Ovary (tissue), 7 donors: ENCODE measurements at regions not wholly inside any gene's neighbourhood (a gene's known extent, or its start where the extent isn't known, plus 50 kb on each side); places are given as distances from the start of the nearest gene placed in this dataset.

Experiments used
- DNase-seq, 5 donors: peaks; one replicate each; pipeline ENCODE4 v3.0.0-alpha.2; 2019 to 2020
- H3K27ac ChIP-seq, 2 donors: fragments of 200-600 bp; one replicate each; pipeline versions ENCODE4 v1.5.1 to v1.8.0; 2019 to 2022
- H3K27me3 ChIP-seq: fragments of 200-600 bp; one replicate; pipeline ENCODE4 v1.8.0; 2022
- H3K36me3 ChIP-seq: fragments of 200-600 bp; sonication (generic); one replicate; pipeline ENCODE4 v1.5.1; 2019
- H3K4me1 ChIP-seq: one replicate; pipeline ENCODE4 v1.8.1; 2013; ENCODE audit warnings: mild to moderate bottlenecking, moderate library complexity; ENCODE audit not compliant: insufficient read depth
- H3K4me3 ChIP-seq: fragments of 200-600 bp; sonication (generic); one replicate; pipeline ENCODE4 v1.5.1; 2017
- H3K9me3 ChIP-seq, 2 donors: fragments of 200-600 bp in 1 of 2; sonication (generic) in 1 of 2; one replicate each; pipeline versions ENCODE4 v1.5.1 to v1.8.1; 2013 to 2019; ENCODE audit warnings: mild to moderate bottlenecking in 1 of 2, moderate library complexity in 1 of 2
- EP300 ChIP-seq: sonication (generic); formaldehyde crosslinking; IDR thresholded peaks from one replicate; pipeline ENCODE4 v1.6.1; 2017; ENCODE audit warnings: antibody characterized with exemption
- POLR2A ChIP-seq: fragments of 450-650 bp; IDR thresholded peaks from one replicate; pipeline ENCODE4 v1.6.1; 2017; ENCODE audit warnings: antibody characterized with exemption, mild to moderate bottlenecking, moderate library complexity
- WGBS, 3 donors: extraction: QIAGEN DNeasy Blood & Tissue Kit in 1 of 3; methylation state at CpG; one replicate each; pipeline versions ENCODE4 v1.1.5 to v1.1.7; 2013 to 2017; 5-methylcytosine and 5-hydroxymethylcytosine counted together
- intact Hi-C, 4 donors: fragments of 100-400 bp; cut with DNase I; formaldehyde crosslinking; loops; one replicate each; pipeline versions ENCODE4 v1.11.0 to v1.15.1; 2022 to 2023
- TF ChIP-seq, protein P1 (sequence below), 3 donors: fragments of 450-650 bp in 2 of 3; fragments of 200-600 bp in 1 of 3; IDR thresholded peaks; one replicate each; pipeline versions ENCODE4 v1.5.1 to v1.8.0; 2016 to 2022; ENCODE audit warnings: antibody characterized with exemption in 3 of 3, mild to moderate bottlenecking in 1 of 3
- donor health status: DM: no; HTN: no; CAD: no; lungs with moderate emphysema.
- donor health status: DM: no; HTN: no; CAD: no.
- donor health status: Bipolar disorder and iron deficiency.
- donor health status: DM: no; HTN: no; CAD: no.
- donor health status: DM: yes; HTN: yes; CAD: no.

- WGBS, 3 donors: 91 to 95% (median 91%) methylated on average over 1 of the region's 1 CpG
These were observed 96.0 kb upstream of the TSC22D2 start for GRCh38 chr3:150312018-150312657.

GRCh38 chr3:150311156-150311555, 96.9 kb upstream of the TSC22D2 start:
- WGBS, 3 donors: 38 to 54% (median 53%) methylated on average over 1 of the region's 1 CpG
- Histone ChIP-seq H3K27ac (no peak overlapping the region), H3K9me3 (no peaks in the 10 kb centered on the region), H3K4me3 (no peak overlapping the region), H3K4me1 (peaks cover 1% of the 10 kb centered on the region), H3K36me3 (no peaks in the 10 kb centered on the region), H3K27me3 (no peaks in the 10 kb centered on the region)
- TF ChIP-seq, protein P1, sequence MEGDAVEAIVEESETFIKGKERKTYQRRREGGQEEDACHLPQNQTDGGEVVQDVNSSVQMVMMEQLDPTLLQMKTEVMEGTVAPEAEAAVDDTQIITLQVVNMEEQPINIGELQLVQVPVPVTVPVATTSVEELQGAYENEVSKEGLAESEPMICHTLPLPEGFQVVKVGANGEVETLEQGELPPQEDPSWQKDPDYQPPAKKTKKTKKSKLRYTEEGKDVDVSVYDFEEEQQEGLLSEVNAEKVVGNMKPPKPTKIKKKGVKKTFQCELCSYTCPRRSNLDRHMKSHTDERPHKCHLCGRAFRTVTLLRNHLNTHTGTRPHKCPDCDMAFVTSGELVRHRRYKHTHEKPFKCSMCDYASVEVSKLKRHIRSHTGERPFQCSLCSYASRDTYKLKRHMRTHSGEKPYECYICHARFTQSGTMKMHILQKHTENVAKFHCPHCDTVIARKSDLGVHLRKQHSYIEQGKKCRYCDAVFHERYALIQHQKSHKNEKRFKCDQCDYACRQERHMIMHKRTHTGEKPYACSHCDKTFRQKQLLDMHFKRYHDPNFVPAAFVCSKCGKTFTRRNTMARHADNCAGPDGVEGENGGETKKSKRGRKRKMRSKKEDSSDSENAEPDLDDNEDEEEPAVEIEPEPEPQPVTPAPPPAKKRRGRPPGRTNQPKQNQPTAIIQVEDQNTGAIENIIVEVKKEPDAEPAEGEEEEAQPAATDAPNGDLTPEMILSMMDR (IDR thresholded peaks at IDR 0.05): no peak
- TF ChIP-seq POLR2A (no peak), EP300 (no peak)
- intact Hi-C loops: no loop called here
- no peak for DNase-seq

More at GRCh38 chr3:150312018-150312657, 96.0 kb upstream of the TSC22D2 start:
- Histone ChIP-seq H3K27me3 (no peaks in the 10 kb centered on the region), H3K4me1 (peaks cover 1% of the 10 kb centered on the region), H3K27ac (no peak overlapping the region), H3K36me3 (no peaks in the 10 kb centered on the region), H3K9me3 (no peaks in the 10 kb centered on the region), H3K4me3 (no peak overlapping the region)
- intact Hi-C loops: no loop called here
- no peak for DNase-seq
- TF ChIP-seq, protein P1 (IDR thresholded peaks at IDR 0.05): no peak
- no peak for TF ChIP-seq POLR2A
- no peak for TF ChIP-seq EP300

GRCh38 chr3:150309557-150309956, 98.5 kb upstream of the TSC22D2 start:
- Histone ChIP-seq H3K36me3 (no peaks in the 10 kb centered on the region), H3K4me3 (no peak overlapping the region), H3K27ac (no peak overlapping the region), H3K27me3 (no peaks in the 10 kb centered on the region), H3K4me1 (peaks cover 1% of the 10 kb centered on the region), H3K9me3 (no peaks in the 10 kb centered on the region)
- WGBS, 3 donors: 81 to 86% (median 83%) methylated on average over 3 of the region's 3 CpGs
- intact Hi-C loops: loop anchor here in 1 of 4 donors (10.0 kb wide), 1 partner anchor 185 kb away; no protein-coding TSS in a partner anchor
- TF ChIP-seq POLR2A: no peak
- no peak for TF ChIP-seq EP300
- TF ChIP-seq, protein P1 (IDR thresholded peaks at IDR 0.05): no peak
- DNase-seq: no peak

- Histone ChIP-seq H3K27ac (no peak overlapping the region), H3K27me3 (no peaks in the 10 kb centered on the region), H3K4me3 (no peak overlapping the region), H3K4me1 (peaks cover 1% of the 10 kb centered on the region), H3K9me3 (no peaks in the 10 kb centered on the region), H3K36me3 (no peaks in the 10 kb centered on the region)
- DNase-seq: no peak
- intact Hi-C loops: loop anchor here in 1 of 4 donors (10.0 kb wide), 1 partner anchor 186 kb away; no protein-coding TSS in a partner anchor
- TF ChIP-seq, protein P1 (IDR thresholded peaks at IDR 0.05): no peak
- TF ChIP-seq EP300 (no peak), POLR2A (no peak)
These were observed 98.9 kb upstream of the TSC22D2 start for GRCh38 chr3:150309257-150309542.
